ENCODE measurements at regions not wholly inside any gene's neighbourhood (a gene's known extent, or its start where the extent isn't known, plus 50 kb on each side); places are given as distances from the start of the nearest gene placed in this dataset.

GRCh38 chr14:71507681-71508080, 424.5 kb upstream of the RGS6 start:
- 95 to 98% methylated on average over 3 of the region's 3 CpGs for WGBS, 2 donors
- Histone ChIP-seq H3K4me1 (peaks cover 0 to 4% (median 0%) of the 10 kb centered on the region in 4 donors), H3K36me3 (no peaks in the 10 kb centered on the region), H3K4me3 (no peak overlapping the region), H3K27ac (no peak overlapping the region), H3K9me3 (no peaks in the 10 kb centered on the region), H3K27me3 (no peaks in the 10 kb centered on the region)
- intact Hi-C loops (cut with DNase I): no loop called here
- TF ChIP-seq POLR2A (IDR thresholded peaks at IDR 0.05): no peak
- no peak for TF ChIP-seq CTCF (IDR thresholded peaks at IDR 0.05)
- no peak for TF ChIP-seq EP300 (IDR thresholded peaks at IDR 0.05)
- TF ChIP-seq POLR2AphosphoS5 (IDR thresholded peaks at IDR 0.05): no peak
- DNase-seq: no peak

- no peak overlapping the region for H3K27ac ChIP-seq
These were observed 423.3 kb upstream of the RGS6 start for GRCh38 chr14:71508901-71509300.

GRCh38 chr14:71511152-71511551, 421.1 kb upstream of the RGS6 start:
- WGBS, 2 donors: 97 to 98% methylated on average over 2 of the region's 2 CpGs
- no peaks in the 10 kb centered on the region for H3K9me3 ChIP-seq
- H3K4me1 ChIP-seq: peaks cover 0 to 6% (median 2%) of the 10 kb centered on the region in 4 donors
- H3K27ac ChIP-seq: no peak overlapping the region
- H3K36me3 ChIP-seq: peaks cover 0 to 5% (median 0%) of the 10 kb centered on the region in 4 donors
- no peak overlapping the region for H3K4me3 ChIP-seq
- TF ChIP-seq POLR2A (IDR thresholded peaks at IDR 0.05) (no peak), CTCF (IDR thresholded peaks at IDR 0.05) (no peak), POLR2AphosphoS5 (IDR thresholded peaks at IDR 0.05) (no peak), EP300 (IDR thresholded peaks at IDR 0.05) (no peak)
- intact Hi-C loops (cut with DNase I): no loop called here
- no peak for DNase-seq
- no peaks in the 10 kb centered on the region for H3K27me3 ChIP-seq

More at GRCh38 chr14:71508901-71509300, 423.3 kb upstream of the RGS6 start:
- Histone ChIP-seq H3K4me3 (no peak overlapping the region), H3K36me3 (peaks cover 0 to 5% (median 0%) of the 10 kb centered on the region in 4 donors), H3K4me1 (peaks cover 0 to 4% (median 0%) of the 10 kb centered on the region in 4 donors), H3K27me3 (no peaks in the 10 kb centered on the region), H3K9me3 (no peaks in the 10 kb centered on the region)
- TF ChIP-seq POLR2AphosphoS5 (IDR thresholded peaks at IDR 0.05) (no peak), EP300 (IDR thresholded peaks at IDR 0.05) (no peak), CTCF (IDR thresholded peaks at IDR 0.05) (no peak), POLR2A (IDR thresholded peaks at IDR 0.05) (no peak)
- intact Hi-C loops (cut with DNase I): no loop called here
- no peak for DNase-seq
- WGBS, 2 donors: 90 to 97% methylated on average over 4 of the region's 4 CpGs

GRCh38 chr14:71514941-71515919, 417.0 kb upstream of the RGS6 start:
- no peak overlapping the region for H3K4me3 ChIP-seq
- H3K9me3 ChIP-seq: no peaks in the 10 kb centered on the region
- H3K27me3 ChIP-seq: no peaks in the 10 kb centered on the region
- no peak for TF ChIP-seq CTCF (IDR thresholded peaks at IDR 0.05)
- no peak for TF ChIP-seq EP300 (IDR thresholded peaks at IDR 0.05)
- no peak for TF ChIP-seq POLR2A (IDR thresholded peaks at IDR 0.05)
- TF ChIP-seq POLR2AphosphoS5 (IDR thresholded peaks at IDR 0.05): no peak
- WGBS, 2 donors: 93 to 95% methylated on average over 8 of the region's 8 CpGs
- no peak overlapping the region for H3K27ac ChIP-seq
- peaks cover 0 to 6% (median 0%) of the 10 kb centered on the region in 4 donors for H3K4me1 ChIP-seq
- intact Hi-C loops (cut with DNase I): no loop called here
- no peak for DNase-seq
- H3K36me3 ChIP-seq: peaks cover 0 to 5% (median 0%) of the 10 kb centered on the region in 4 donors

Data from sigmoid colon (tissue), 6 donors.